GM08714 (cell line): ENCODE measurements at regions not wholly inside any gene's neighbourhood (a gene's known extent, or its start where the extent isn't known, plus 50 kb on each side); places are given as distances from the start of the nearest gene placed in this dataset.
"Not testable (repeated sequence)": the region's sequence is repeated elsewhere in the genome, so short reads cannot be mapped to it uniquely, and the experiment has no call there.

Experiments
- H3K4me3 ChIP-seq: fragments of 200-500 bp; sonication (Bioruptor generic); 2 replicates; pipeline ENCODE4 v1.5.1; 2014; ENCODE audit warnings: mild to moderate bottlenecking, low read length, inconsistent platforms
- ZNF274 ChIP-seq: IDR thresholded peaks from 2 replicates; pipeline ENCODE4 v1.6.1; 2012; ENCODE audit warnings: mild to moderate bottlenecking, low read depth, low read length

DNA sequence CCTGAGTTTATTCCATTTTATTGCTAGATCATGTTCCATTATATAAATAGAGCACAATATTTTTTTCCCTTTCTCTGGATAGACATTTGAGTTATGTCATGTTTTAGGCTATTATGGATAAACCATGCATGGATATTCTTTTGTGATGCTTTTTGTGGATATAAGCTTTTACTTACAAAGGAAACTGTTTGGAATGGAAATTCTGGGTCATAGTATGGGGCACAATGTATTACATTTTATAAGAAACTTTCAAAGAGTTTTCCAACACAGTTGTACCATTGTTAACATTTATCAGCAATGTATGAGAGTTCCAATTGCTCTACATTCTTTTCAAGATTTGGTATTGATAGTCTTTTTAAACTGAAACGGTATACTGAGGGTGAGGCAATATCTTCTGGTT, 749.4 kb downstream of the SOCS6 start:
- H3K4me3 ChIP-seq: no peak overlapping the region
- no peak for TF ChIP-seq ZNF274

DNA sequence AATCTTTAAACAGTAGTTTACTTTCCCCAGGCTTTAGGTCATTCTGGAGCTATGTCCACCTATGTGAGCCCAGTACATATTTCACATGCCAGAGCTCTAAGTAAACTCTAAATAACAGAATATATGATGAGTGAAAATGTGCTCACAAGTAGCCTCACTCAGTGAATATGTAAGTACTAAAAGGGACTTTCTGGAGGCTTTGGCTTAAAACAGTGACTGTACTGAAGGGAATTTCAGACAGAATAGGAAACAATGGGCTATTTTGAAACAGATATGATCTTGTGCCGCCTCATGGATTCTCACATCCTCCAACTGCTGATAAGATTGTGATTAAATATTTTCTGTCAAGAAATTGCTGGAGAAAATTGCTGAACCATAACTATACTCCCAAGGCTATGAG, 747.9 kb downstream of the SOCS6 start:
- no peak overlapping the region for H3K4me3 ChIP-seq
- no peak for TF ChIP-seq ZNF274

DNA sequence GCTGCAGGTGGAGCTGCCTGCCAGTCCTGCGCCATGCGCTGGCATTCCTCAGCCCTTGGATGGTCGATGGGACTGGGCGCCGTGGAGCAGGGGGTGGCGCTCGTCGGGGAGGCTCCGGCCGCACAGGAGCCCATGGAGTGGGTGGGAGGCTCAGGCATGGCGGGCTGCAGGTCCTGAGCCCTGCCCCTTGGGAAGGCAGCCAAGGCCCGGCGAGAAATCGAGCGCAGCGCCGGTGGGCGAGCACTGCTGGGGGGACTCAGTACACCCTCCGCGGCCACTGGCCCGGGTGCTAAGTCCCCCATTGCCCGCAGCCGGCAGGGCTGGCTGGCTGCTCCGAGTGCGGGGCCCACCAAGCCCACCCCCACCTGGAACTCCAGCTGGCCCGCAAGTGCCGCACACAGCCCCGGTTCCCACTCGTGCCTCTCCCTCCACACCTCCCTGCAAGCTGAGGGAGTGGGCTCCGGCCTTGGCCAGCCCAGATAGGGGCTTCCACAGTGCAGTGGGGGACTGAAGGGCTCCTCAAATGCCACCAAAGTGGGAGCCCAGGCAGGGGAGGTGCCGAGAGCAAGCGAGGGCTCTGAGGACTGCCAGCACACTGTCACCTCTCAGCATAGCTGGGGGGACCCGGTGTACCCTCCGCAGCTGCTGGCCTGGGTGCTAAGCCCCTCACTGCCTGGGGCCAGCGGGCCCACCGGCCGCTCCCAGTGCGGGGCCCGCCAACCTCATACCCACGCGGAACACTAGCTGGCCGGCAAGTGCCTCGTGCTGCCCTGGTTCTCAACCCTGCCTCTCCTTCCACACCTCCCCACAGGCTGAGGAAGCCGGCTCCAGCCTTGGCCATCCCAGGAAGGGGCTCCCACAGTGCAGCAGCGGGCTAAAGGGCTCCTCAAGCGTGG, 742.7 kb downstream of the SOCS6 start:
- H3K4me3 ChIP-seq: not testable (repeated sequence)

DNA sequence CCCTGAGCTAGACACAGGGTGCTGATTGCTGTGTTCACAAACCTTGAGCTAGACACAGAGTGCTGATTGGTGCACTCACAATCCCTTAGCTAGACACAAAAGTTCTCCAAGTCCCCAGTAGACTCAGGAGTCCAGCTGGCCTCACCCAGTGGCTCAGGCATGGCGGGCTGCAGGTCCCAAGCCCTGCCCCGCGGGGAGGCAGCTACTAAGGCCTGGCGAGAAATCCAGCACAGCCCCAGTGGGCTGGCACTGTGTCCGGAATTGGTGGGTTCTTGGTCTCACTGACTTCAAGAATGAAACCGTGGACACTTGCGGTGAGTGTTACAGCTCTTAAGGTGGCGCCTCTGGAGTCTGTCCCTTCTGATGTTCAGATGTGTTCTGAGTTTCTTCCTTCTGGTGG, 741.2 kb downstream of the SOCS6 start:
- H3K4me3 ChIP-seq: not testable (repeated sequence)

DNA sequence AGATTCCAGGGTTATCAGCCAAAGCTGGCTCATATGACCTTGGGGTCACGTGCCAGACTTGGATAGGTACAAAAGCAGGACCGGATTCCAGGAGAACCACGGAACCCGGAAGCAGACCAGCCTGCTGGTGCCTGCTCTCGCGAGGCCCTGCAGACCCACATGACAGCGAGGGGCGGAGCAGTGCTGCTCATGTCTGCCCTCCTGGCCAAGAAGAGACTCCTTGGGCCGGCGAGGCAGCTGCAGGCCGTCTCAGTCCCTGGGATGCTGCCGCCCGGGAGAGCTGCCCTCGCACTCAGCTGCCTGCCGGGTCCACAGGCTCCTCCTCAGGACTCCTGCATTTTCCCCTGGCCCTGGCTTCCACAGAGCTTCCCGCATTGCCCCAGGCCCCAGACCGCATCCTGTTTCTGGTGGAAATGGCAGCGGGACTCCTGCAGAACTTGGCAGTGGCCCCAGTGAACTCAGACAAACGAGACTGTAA, 739.5 kb downstream of the SOCS6 start:
- no peak overlapping the region for H3K4me3 ChIP-seq
- no peak for TF ChIP-seq ZNF274

DNA sequence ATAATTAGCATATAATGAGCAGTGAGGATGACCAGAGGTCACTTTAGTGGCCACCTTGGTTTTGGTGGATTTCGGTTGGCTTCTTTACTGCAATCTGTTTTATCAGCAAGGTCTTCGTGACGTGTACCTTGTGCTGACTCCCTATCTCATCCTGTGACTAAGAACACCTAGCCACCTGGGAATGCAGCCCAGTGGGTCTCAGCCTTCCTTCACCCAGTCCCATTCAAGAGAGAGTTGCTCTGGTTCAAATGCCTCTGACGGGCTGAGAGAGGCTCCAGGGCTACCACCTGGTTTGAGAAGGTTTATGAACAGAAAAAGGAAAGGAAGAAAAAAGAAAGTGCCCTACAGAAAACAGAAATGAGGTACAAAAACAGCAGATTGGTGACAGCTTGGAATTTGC, 738.7 kb downstream of the SOCS6 start:
- no peak overlapping the region for H3K4me3 ChIP-seq
- TF ChIP-seq ZNF274: no peak

DNA sequence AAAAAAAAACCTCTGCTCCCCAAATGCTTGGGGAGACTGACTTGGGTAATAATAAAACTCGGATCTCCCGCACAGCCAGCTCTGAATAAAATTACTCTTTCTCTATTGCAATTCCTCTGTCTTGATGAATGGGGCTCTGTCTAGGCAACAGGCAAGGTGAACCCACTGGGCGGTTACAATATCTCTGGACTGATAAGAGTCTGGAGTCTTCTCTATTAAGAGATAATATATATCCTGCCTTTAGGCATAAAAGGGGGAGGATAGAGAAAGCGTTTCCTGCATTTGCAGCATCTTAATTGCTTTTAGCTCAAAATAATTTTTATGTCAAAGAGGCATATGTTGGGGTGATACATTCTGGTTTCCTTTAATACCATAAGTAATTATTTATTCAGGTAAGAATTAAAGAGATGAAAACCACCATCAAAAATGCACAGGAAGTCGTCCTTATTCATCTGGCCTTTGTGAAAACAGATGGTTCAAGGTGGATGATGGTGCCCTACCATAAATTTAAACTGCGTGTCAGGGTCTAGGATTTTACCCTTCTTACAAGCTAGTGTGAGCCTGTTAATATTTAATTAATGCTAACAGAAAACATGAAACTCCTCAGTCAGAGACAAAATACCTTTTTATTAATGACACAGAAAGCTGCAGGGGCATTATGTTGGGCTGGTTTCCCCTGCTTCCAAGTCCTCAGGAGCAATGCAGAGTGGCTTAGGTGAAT, 736.8 kb downstream of the SOCS6 start:
- no peak for TF ChIP-seq ZNF274
- H3K4me3 ChIP-seq: no peak overlapping the region

DNA sequence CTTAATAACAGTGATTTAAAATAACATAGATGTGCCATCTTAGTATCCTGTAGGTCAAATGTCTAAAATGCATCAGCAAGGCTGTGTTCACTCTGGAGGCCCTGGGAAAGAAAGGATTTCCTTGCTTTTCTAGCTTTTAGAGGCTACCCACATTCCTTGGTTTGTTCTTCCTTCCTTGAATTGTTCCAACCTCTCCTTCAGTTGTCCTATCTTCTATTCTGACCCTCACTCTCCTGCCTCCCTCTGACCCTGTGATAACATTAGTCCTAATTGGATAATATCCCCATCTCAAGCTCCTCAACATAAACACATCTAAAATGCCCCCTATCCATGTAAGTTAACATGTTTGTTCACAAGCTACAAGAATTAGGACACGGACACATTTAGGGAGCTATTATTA, 733.5 kb downstream of the SOCS6 start:
- TF ChIP-seq ZNF274: no peak
- no peak overlapping the region for H3K4me3 ChIP-seq

DNA sequence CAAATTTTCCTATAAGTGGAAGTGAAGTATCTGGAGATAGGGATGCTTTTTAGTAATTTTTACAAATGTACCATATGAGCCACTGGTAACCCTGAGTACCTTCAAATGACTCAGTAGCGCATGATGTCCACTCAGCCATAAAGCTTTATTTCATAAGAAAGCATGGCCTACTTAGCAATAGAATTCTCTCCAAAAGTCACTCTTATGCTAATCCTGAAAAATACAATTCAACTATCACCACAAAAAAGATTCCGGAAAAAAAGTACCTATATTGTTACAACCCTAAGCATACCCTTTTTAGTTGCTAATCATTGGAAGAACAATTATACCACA, 732.2 kb downstream of the SOCS6 start:
- no peak for TF ChIP-seq ZNF274
- H3K4me3 ChIP-seq: no peak overlapping the region

DNA sequence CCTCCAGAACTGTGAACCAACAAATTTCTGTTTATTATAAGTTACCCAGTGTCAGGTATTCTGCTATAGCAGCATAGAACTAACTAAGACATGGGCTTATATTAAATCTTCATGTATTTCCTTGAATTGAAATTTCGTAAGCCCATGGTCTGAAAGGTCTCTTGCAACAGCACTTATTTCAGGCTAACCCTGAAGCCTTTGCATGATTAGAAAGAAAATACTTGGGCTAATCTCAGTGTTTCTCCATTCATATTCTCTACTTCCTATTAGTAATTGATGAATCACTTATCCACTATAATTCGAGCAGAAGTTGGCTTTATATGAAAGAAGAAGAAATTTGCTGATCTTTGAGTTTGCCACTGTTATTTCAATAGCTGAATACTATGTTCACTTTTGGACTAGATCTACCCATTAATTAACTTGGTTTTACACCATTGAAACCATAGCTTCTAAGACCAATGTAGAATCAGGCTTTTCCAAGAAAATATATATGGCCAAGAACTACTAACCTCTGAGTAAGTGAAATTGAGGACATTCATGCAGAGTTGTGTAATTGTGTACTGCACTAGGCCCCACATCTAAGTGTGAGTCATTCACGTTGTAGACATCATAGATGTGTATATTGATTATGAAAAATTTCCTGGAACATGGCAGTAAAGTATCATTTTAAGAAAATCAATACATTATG, 731.6 kb downstream of the SOCS6 start:
- no peak for TF ChIP-seq ZNF274
- no peak overlapping the region for H3K4me3 ChIP-seq

DNA sequence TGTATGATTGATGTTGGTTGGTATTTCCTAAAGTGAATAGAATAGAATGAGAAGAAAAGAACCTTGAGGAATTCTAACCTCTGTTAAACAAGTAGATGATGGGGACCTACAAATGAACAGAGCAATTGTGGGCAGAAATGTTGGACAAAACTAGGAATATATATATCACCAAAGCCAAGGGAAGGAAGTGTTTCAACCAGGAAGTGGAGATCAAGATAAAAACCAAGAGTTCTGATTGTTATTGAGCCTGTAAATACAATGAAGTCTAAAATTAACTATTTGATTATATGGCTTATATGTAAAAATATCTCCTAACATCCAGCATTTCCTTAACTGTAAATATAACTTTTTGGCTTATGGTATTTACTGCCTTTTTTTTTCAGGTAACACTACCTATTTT, 730.0 kb downstream of the SOCS6 start:
- no peak overlapping the region for H3K4me3 ChIP-seq
- no peak for TF ChIP-seq ZNF274

DNA sequence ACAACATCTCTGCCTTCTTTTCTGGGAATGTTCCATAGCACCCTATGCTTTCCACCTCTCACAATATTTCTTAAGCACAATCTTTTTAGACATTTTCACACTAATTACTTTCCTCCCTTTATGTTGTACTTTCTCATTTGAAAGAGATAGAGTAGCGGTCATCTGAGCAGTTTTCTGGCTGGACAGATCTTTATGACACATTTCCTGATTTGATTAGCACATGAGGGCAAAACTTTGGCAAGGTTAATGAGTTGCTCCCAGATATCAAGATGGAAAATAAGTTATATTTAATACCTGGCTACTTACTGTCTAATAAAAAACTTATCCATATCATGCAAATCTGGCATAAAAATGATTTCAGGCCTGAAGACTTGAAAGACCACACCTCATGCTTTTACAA, 723.9 kb downstream of the SOCS6 start:
- no peak for TF ChIP-seq ZNF274
- H3K4me3 ChIP-seq: no peak overlapping the region

DNA sequence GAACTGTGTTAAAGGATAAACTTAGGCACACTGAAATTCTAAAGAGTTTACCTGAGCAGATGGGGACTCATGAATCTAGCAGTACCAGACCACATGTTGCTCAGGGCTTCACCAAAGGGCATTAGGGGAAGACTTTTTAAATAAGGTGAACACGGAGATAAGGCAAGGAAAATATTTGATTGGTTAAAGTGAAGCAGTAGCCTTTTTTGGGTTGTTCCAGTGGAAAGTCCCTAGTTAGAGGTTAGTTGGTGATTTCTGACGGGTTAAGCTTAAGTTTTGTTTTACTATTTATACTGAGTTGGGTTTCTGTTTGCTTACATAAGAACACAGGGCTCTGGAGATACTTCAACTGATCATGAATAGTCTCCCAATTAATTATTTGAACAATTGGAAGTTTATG, 722.5 kb downstream of the SOCS6 start:
- no peak for TF ChIP-seq ZNF274
- H3K4me3 ChIP-seq: no peak overlapping the region

DNA sequence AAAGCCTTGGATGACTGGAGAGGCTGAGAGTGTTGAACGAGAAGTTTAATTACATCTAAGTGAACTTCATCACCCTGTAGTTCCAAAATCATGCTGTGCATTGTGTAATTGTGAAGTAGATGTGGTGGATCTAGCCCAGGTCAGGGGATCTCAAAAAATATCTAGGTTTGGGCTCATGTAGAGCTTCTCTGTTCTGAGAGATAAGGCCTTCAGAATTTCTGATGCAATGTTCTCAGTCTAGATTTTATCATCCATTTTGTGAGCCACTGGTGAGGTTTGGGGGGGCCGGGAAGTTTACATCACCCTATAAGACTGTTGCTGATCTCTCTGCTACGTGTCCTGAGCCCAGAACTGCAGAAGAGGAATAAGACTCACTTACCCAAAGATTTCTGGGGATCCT, 719.4 kb downstream of the SOCS6 start:
- no peak for TF ChIP-seq ZNF274
- H3K4me3 ChIP-seq: no peak overlapping the region

DNA sequence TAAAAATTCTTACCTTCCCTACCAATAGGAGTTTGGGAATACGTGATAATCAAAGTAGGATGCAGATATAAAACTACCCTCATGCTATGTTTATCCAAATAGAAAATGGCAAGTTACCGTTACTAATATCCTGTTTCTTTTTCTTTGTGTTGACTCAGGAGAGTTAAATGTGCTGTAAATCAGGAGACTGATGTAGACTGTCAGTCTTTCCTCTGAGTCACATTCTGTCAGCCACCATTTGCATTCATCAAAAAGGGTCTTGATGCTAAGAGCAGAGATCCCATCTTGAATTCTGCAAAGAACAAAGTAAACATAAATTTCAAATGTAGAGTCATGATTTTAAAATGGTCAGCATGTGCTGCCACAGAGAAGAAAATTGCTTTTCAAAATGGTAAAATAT, 712.8 kb downstream of the SOCS6 start:
- TF ChIP-seq ZNF274: no peak
- no peak overlapping the region for H3K4me3 ChIP-seq
